Dedifferentiated amniotic fluid mesenchymal stem cell (primary cell): ENCODE measurements at regions not wholly inside any gene's neighbourhood (a gene's known extent, or its start where the extent isn't known, plus 50 kb on each side); places are given as distances from the start of the nearest gene placed in this dataset.
"Not testable (repeated sequence)": the region's sequence is repeated elsewhere in the genome, so short reads cannot be mapped to it uniquely, and the experiment has no call there.

Experiments used
- DNase-seq: peaks from one replicate; pipeline ENCODE4 v3.0.0-alpha.2; 2016; ENCODE audit errors: extremely low spot score

- no peak for DNase-seq
Observed at GRCh38 chr21:39082656-39083376, 100.4 kb downstream of the PSMG1 start.

GRCh38 chr21:39080366-39080765 is 102.9 kb downstream of the PSMG1 start:
- DNase-seq = no peak

GRCh38 chr21:39079617-39080016 is 103.6 kb downstream of the PSMG1 start:
- DNase-seq = no peak

- DNase-seq = no peak
Observed at GRCh38 chr21:39078322-39079065, 104.8 kb downstream of the PSMG1 start.

- no peak for DNase-seq
Observed at GRCh38 chr21:39077876-39078275, 105.4 kb downstream of the PSMG1 start.

GRCh38 chr21:39074508-39074907 is 108.7 kb downstream of the PSMG1 start:
- DNase-seq = no peak

- DNase-seq = peak; percentile 20
Observed at GRCh38 chr21:39073717-39074116, 109.5 kb downstream of the PSMG1 start.

GRCh38 chr21:39073063-39073462 is 110.2 kb downstream of the PSMG1 start:
- no peak for DNase-seq

- DNase-seq = no peak
Observed at GRCh38 chr21:39072468-39072867, 110.8 kb downstream of the PSMG1 start.

GRCh38 chr21:39071623-39072214 is 111.5 kb downstream of the PSMG1 start:
- peak; percentile 77 for DNase-seq

GRCh38 chr21:39069856-39070255 is 113.4 kb downstream of the PSMG1 start:
- not testable (repeated sequence) for DNase-seq

GRCh38 chr21:39066829-39067780 is 116.1 kb downstream of the PSMG1 start:
- DNase-seq = no peak

- DNase-seq = no peak
Observed at GRCh38 chr21:39065917-39066316, 117.3 kb downstream of the PSMG1 start.

- no peak for DNase-seq
Observed at GRCh38 chr21:39064325-39065012, 118.8 kb downstream of the PSMG1 start.

- DNase-seq = no peak
Observed at GRCh38 chr21:39063517-39063916, 119.7 kb downstream of the PSMG1 start.

GRCh38 chr21:39062196-39062595 is 121.1 kb downstream of the PSMG1 start:
- no peak for DNase-seq

GRCh38 chr21:39061766-39062165 is 121.5 kb downstream of the PSMG1 start:
- DNase-seq = no peak

- no peak for DNase-seq
Observed at GRCh38 chr21:39060485-39061083, 122.7 kb downstream of the PSMG1 start.

- no peak for DNase-seq
Observed at GRCh38 chr21:39057121-39057520, 126.1 kb downstream of the PSMG1 start.

- DNase-seq = no peak
Observed at GRCh38 chr21:39056636-39057035, 126.6 kb downstream of the PSMG1 start.
